Loucy (cell line): ENCODE measurements at regions not wholly inside any gene's neighbourhood (a gene's known extent, or its start where the extent isn't known, plus 50 kb on each side); places are given as distances from the start of the nearest gene placed in this dataset.

Source experiments
- H2AFZ ChIP-seq: fragments of 200-600 bp; sonication (generic); 2 replicates; pipeline ENCODE4 v1.6.0; 2016; ENCODE audit warnings: antibody characterized with exemption, mild to moderate bottlenecking, low read length, moderate library complexity
- H3F3A ChIP-seq: fragments of 200-600 bp; 2 replicates; pipeline ENCODE4 v1.6.0; 2016; ENCODE audit warnings: antibody characterized with exemption, low read depth, mild to moderate bottlenecking
- H3K27me3 ChIP-seq: fragments of 200-600 bp; sonication (generic); 2 replicates; pipeline ENCODE4 v1.6.1; 2014; ENCODE audit warnings: low read length, mild to moderate bottlenecking; ENCODE audit not compliant: insufficient read depth, poor library complexity, severe bottlenecking
- H3K36me3 ChIP-seq: fragments of 200-600 bp; sonication (generic); 2 replicates; pipeline ENCODE4 v1.6.1; 2016; ENCODE audit warnings: low read length; ENCODE audit not compliant: insufficient read depth
- H3K4me1 ChIP-seq: fragments of 200-600 bp; sonication (generic); 2 replicates; pipeline ENCODE4 v1.5.1; 2014; ENCODE audit warnings: low read length, mild to moderate bottlenecking; ENCODE audit not compliant: insufficient read depth, poor library complexity, severe bottlenecking
- H3K4me2 ChIP-seq: fragments of 200-600 bp; sonication (generic); 2 replicates; pipeline ENCODE4 v1.6.0; 2014; ENCODE audit warnings: antibody characterized with exemption, low read length, low read depth, mild to moderate bottlenecking; ENCODE audit not compliant: poor library complexity, severe bottlenecking
- H3K4me3 ChIP-seq: fragments of 200-600 bp; sonication (generic); 2 replicates; pipeline ENCODE4 v1.5.1; 2014; ENCODE audit warnings: low read length, mild to moderate bottlenecking, mixed read lengths; ENCODE audit not compliant: poor library complexity, severe bottlenecking
- H3K79me2 ChIP-seq: fragments of 200-600 bp; sonication (generic); 2 replicates; pipeline ENCODE4 v1.6.1; 2014; ENCODE audit warnings: low read length; ENCODE audit not compliant: insufficient read depth
- H3K9ac ChIP-seq: fragments of 200-600 bp; sonication (generic); 2 replicates; pipeline ENCODE4 v1.6.0; 2014; ENCODE audit warnings: mild to moderate bottlenecking, low read depth, low read length, moderate library complexity; ENCODE audit not compliant: poor library complexity, severe bottlenecking
- H3K9me2 ChIP-seq: fragments of 200-600 bp; sonication (generic); replicated peaks from 2 replicates; pipeline ENCODE4 v1.6.1; 2016; ENCODE audit warnings: low read depth, low read length, mixed read lengths
- H3K9me3 ChIP-seq: fragments of 200-600 bp; sonication (generic); 2 replicates; pipeline ENCODE4 v1.6.1; 2014; ENCODE audit warnings: mild to moderate bottlenecking, antibody characterized with exemption, low read length, low read depth; ENCODE audit not compliant: insufficient read depth
- H4K20me1 ChIP-seq: fragments of 200-600 bp; sonication (generic); 2 replicates; pipeline ENCODE4 v1.6.0; 2014; ENCODE audit warnings: antibody characterized with exemption, low read length, mild to moderate bottlenecking; ENCODE audit not compliant: insufficient read depth, poor library complexity, severe bottlenecking
- EZH2phosphoT487 ChIP-seq: fragments of 200-600 bp; IDR thresholded peaks from 2 replicates; pipeline ENCODE4 v1.6.1; 2018; ENCODE audit warnings: antibody characterized with exemption, mild to moderate bottlenecking, moderate library complexity, borderline replicate concordance
- TF ChIP-seq, protein P1 (sequence below): fragments of 200-600 bp; sonication (generic); conservative IDR thresholded peaks from 2 replicates; pipeline ENCODE4 v1.5.1; 2014; ENCODE audit warnings: mild to moderate bottlenecking, antibody characterized with exemption, low read length

DNA sequence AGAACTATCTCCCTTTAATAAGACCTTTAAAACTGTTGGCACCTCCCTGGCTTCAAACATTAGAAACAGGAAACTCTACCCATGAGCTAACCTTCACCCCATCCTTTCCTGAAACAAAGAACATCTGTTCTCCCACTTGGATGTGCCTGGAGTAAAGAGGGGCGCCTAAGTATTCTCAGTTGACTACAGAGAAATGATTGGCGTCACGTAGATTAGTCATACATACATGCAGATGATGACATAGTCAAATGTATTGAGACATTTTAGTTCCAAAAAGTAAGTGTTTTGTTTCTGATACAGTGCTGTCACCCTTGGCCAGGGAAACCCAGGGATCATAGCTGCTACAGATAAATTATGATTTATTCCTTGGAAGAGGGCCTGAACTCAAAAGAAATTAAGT, 260.0 kb upstream of the PLEKHG7 start:
- no peaks in the 10 kb centered on the region for H3K27me3 ChIP-seq
- H3K79me2 ChIP-seq = no peaks in the 10 kb centered on the region
- TF ChIP-seq EZH2phosphoT487 = no peak
- TF ChIP-seq, protein P1, sequence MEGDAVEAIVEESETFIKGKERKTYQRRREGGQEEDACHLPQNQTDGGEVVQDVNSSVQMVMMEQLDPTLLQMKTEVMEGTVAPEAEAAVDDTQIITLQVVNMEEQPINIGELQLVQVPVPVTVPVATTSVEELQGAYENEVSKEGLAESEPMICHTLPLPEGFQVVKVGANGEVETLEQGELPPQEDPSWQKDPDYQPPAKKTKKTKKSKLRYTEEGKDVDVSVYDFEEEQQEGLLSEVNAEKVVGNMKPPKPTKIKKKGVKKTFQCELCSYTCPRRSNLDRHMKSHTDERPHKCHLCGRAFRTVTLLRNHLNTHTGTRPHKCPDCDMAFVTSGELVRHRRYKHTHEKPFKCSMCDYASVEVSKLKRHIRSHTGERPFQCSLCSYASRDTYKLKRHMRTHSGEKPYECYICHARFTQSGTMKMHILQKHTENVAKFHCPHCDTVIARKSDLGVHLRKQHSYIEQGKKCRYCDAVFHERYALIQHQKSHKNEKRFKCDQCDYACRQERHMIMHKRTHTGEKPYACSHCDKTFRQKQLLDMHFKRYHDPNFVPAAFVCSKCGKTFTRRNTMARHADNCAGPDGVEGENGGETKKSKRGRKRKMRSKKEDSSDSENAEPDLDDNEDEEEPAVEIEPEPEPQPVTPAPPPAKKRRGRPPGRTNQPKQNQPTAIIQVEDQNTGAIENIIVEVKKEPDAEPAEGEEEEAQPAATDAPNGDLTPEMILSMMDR = no peak
- H3K9ac ChIP-seq = no peak overlapping the region
- no peak overlapping the region for H3K4me2 ChIP-seq
- no peaks in the 10 kb centered on the region for H3K4me1 ChIP-seq
- no peaks in the 10 kb centered on the region for H3K9me2 ChIP-seq
- H4K20me1 ChIP-seq = no peaks in the 10 kb centered on the region
- H3K36me3 ChIP-seq = no peaks in the 10 kb centered on the region
- H3F3A ChIP-seq = no peaks in the 10 kb centered on the region
- no peaks in the 10 kb centered on the region for H3K9me3 ChIP-seq
- H3K4me3 ChIP-seq = no peak overlapping the region
- H2AFZ ChIP-seq = no peak overlapping the region

DNA sequence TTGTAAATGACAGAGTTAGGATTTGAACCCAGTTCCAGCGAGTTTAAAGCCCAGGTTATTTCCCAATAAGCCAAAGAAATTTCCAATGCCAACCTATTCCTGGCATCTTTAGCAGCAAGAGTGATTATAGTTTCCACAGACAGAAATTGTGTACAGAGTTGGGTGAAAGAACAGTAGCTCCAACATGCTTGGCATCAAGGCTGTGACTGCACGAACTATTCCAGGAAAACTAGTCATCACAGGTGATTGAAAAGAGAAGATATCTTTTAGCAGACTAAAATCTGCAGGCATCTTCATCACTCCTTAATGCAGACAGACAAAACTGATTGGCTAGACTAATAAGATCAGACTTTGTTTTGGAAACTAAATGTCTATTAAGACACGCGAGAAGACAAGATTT, 262.7 kb upstream of the PLEKHG7 start:
- no peaks in the 10 kb centered on the region for H3K27me3 ChIP-seq
- no peaks in the 10 kb centered on the region for H3F3A ChIP-seq
- no peaks in the 10 kb centered on the region for H3K79me2 ChIP-seq
- H3K36me3 ChIP-seq = no peaks in the 10 kb centered on the region
- H3K4me3 ChIP-seq = no peak overlapping the region
- H3K9me3 ChIP-seq = no peaks in the 10 kb centered on the region
- H4K20me1 ChIP-seq = no peaks in the 10 kb centered on the region
- TF ChIP-seq EZH2phosphoT487 = no peak
- TF ChIP-seq, protein P1 = no peak
- no peaks in the 10 kb centered on the region for H3K4me1 ChIP-seq
- no peaks in the 10 kb centered on the region for H3K9me2 ChIP-seq
- no peak overlapping the region for H3K9ac ChIP-seq
- H3K4me2 ChIP-seq = no peak overlapping the region
- H2AFZ ChIP-seq = no peak overlapping the region

DNA sequence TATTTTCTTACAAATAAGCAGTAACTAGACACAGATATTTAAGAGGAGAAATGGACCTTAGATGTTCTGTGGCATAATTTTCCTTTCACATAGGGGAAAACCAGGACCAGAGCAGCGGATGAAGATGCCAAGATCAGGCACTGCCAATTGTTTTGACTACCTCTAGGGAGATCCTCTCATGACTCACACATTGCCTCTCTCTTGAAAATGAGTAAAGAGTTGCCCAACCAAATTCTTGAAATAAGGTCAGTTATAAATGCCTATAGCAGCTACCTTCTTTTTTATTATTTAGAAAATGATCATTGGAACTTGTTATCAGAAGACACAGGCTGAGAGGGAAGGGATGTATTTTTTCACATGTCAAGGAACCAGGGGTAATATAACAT, 263.4 kb upstream of the PLEKHG7 start:
- Histone ChIP-seq H3K4me2 (no peak overlapping the region), H3K9me3 (no peaks in the 10 kb centered on the region), H3K36me3 (no peaks in the 10 kb centered on the region), H3K9me2 (no peaks in the 10 kb centered on the region), H4K20me1 (no peaks in the 10 kb centered on the region), H3K4me3 (no peak overlapping the region), H3K79me2 (no peaks in the 10 kb centered on the region), H3K4me1 (no peaks in the 10 kb centered on the region), H3F3A (no peaks in the 10 kb centered on the region), H2AFZ (no peak overlapping the region), H3K9ac (no peak overlapping the region), H3K27me3 (no peaks in the 10 kb centered on the region)
- TF ChIP-seq, protein P1 = no peak
- TF ChIP-seq EZH2phosphoT487 = no peak
